ENCODE measurements at regions not wholly inside any gene's neighbourhood (a gene's known extent, or its start where the extent isn't known, plus 50 kb on each side); places are given as distances from the start of the nearest gene placed in this dataset.

DNA sequence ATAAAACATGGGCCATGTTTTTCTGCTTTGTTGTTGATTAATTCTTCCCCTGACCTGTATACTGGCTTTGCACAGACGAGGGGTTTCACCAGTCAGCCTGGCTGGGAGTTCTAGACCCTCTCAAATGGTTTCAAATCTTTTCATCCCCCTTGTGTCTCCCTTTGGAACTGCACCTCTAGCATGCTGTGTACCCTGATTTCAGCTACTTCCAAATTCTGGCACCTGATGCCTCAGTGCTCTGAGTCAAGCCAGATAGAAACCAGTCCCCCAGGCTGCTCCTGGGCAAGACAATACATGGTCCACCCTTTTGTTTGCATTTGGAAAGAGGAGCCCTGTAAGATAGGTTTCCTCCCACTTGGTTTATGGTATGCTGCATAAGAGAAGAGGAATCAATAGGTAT, 290.2 kb downstream of the BTBD3 start:
- Histone ChIP-seq H3K4me2 (replicated peaks; ENCODE audit: extremely low read depth, low read length, poor library complexity, severe bottlenecking) (no peak overlapping the region), H3K27ac (ENCODE audit: low read depth in 1 of 2, low read length in 2 of 2) (no peak overlapping the region), H3K79me2 (ENCODE audit: insufficient read depth, low read length) (no peaks in the 10 kb centered on the region), H3K9me3 (replicated peaks in 1 of 2; ENCODE audit: control insufficient read depth in 1 of 2, insufficient read depth in 1 of 2, low read length in 2 of 2) (no peaks in the 10 kb centered on the region), H3K36me3 (replicated peaks in 1 of 2; ENCODE audit: control insufficient read depth in 1 of 2, insufficient read depth in 2 of 2, low read length in 2 of 2) (no peaks in the 10 kb centered on the region), H4K20me1 (ENCODE audit: insufficient read depth, low read length) (no peaks in the 10 kb centered on the region), H2AFZ (ENCODE audit: insufficient read depth, low read depth, low read length, poor library complexity, severe bottlenecking) (no peak overlapping the region), H3K27me3 (ENCODE audit: control insufficient read depth in 2 of 2, insufficient read depth in 2 of 2, low read length in 2 of 2) (no peaks in the 10 kb centered on the region), H3K9ac (ENCODE audit: insufficient read depth, low read length, poor library complexity, severe bottlenecking) (no peak overlapping the region), H3K4me3 (replicated peaks in 1 of 3; ENCODE audit: low read depth in 2 of 3, low read length in 3 of 3) (no peak overlapping the region), H3K4me1 (ENCODE audit: control insufficient read depth in 1 of 2, insufficient read depth in 2 of 2, low read length in 2 of 2) (no peaks in the 10 kb centered on the region)
- peak in 1 of 3 donors; percentile 15 for DNase-seq
- Mint-ChIP-seq H3K27me3 (ENCODE audit: low read depth in 3 of 3) (peaks cover 0 to 2% (median 0%) of the 10 kb centered on the region in 3 donors), H3K36me3 (no peaks in the 10 kb centered on the region), H3K4me3 (no peak overlapping the region), H3K9me3 (peaks cover 0 to 3% (median 0%) of the 10 kb centered on the region in 7 donors), H3K4me1 (peaks cover 4% of the 10 kb centered on the region), H3K27ac (no peak overlapping the region)
- TF ChIP-seq CTCF (IDR thresholded peaks at IDR 0.05): peak; percentile 69
- 50% methylated on average over 1 of the region's 1 CpG for WGBS (ENCODE audit: insufficient coverage)
- intact Hi-C loops (cut with micrococcal nuclease): no loop called here

- Histone ChIP-seq H3K27ac (ENCODE audit: low read depth in 1 of 2, low read length in 2 of 2) (no peak overlapping the region), H3K27me3 (ENCODE audit: control insufficient read depth in 2 of 2, insufficient read depth in 2 of 2, low read length in 2 of 2) (no peaks in the 10 kb centered on the region), H4K20me1 (ENCODE audit: insufficient read depth, low read length) (no peaks in the 10 kb centered on the region), H3K9ac (ENCODE audit: insufficient read depth, low read length, poor library complexity, severe bottlenecking) (no peak overlapping the region), H3K79me2 (ENCODE audit: insufficient read depth, low read length) (no peaks in the 10 kb centered on the region), H3K36me3 (replicated peaks in 1 of 2; ENCODE audit: control insufficient read depth in 1 of 2, insufficient read depth in 2 of 2, low read length in 2 of 2) (no peaks in the 10 kb centered on the region), H2AFZ (ENCODE audit: insufficient read depth, low read depth, low read length, poor library complexity, severe bottlenecking) (no peak overlapping the region), H3K4me1 (ENCODE audit: control insufficient read depth in 1 of 2, insufficient read depth in 2 of 2, low read length in 2 of 2) (no peaks in the 10 kb centered on the region), H3K4me3 (replicated peaks in 1 of 3; ENCODE audit: low read depth in 2 of 3, low read length in 3 of 3) (no peak overlapping the region), H3K9me3 (replicated peaks in 1 of 2; ENCODE audit: control insufficient read depth in 1 of 2, insufficient read depth in 1 of 2, low read length in 2 of 2) (no peaks in the 10 kb centered on the region), H3K4me2 (replicated peaks; ENCODE audit: extremely low read depth, low read length, poor library complexity, severe bottlenecking) (no peak overlapping the region)
- Mint-ChIP-seq H3K36me3 (no peaks in the 10 kb centered on the region), H3K27me3 (ENCODE audit: low read depth in 3 of 3) (peaks cover 0 to 2% (median 1%) of the 10 kb centered on the region in 3 donors), H3K27ac (no peak overlapping the region), H3K4me3 (no peak overlapping the region), H3K9me3 (peaks cover 0 to 3% (median 0%) of the 10 kb centered on the region in 7 donors), H3K4me1 (no peaks in the 10 kb centered on the region)
- DNase-seq: no peak
- intact Hi-C loops (cut with micrococcal nuclease): no loop called here
- WGBS (ENCODE audit: insufficient coverage): 80% methylated on average over 1 of the region's 3 CpGs
- no peak for TF ChIP-seq CTCF (IDR thresholded peaks at IDR 0.05)
These were observed 292.9 kb downstream of the BTBD3 start for GRCh38 chr20:12210591-12210990.

Data from CD14-positive monocyte (primary cell).